ENCODE measurements at regions not wholly inside any gene's neighbourhood (a gene's known extent, or its start where the extent isn't known, plus 50 kb on each side); places are given as distances from the start of the nearest gene placed in this dataset.

- no peaks in the 10 kb centered on the region for H3K9me1 ChIP-seq (ENCODE audit: control insufficient read depth, extremely low read depth, insufficient read depth, low read length)
- no peaks in the 10 kb centered on the region for H4K20me1 ChIP-seq (ENCODE audit: control insufficient read depth, extremely low read depth, insufficient read depth, low read length)
- TF ChIP-seq, protein P1, sequence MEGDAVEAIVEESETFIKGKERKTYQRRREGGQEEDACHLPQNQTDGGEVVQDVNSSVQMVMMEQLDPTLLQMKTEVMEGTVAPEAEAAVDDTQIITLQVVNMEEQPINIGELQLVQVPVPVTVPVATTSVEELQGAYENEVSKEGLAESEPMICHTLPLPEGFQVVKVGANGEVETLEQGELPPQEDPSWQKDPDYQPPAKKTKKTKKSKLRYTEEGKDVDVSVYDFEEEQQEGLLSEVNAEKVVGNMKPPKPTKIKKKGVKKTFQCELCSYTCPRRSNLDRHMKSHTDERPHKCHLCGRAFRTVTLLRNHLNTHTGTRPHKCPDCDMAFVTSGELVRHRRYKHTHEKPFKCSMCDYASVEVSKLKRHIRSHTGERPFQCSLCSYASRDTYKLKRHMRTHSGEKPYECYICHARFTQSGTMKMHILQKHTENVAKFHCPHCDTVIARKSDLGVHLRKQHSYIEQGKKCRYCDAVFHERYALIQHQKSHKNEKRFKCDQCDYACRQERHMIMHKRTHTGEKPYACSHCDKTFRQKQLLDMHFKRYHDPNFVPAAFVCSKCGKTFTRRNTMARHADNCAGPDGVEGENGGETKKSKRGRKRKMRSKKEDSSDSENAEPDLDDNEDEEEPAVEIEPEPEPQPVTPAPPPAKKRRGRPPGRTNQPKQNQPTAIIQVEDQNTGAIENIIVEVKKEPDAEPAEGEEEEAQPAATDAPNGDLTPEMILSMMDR (optimal IDR thresholded peaks at IDR 0.05 in 1 of 3, IDR thresholded peaks at IDR 0.05 in 1 of 3, conservative IDR thresholded peaks at IDR 0.05 in 1 of 3; ENCODE audit: extremely low read depth in 1 of 3, insufficient read depth in 2 of 3, low read length in 3 of 3), result no peak
- no peak for TF ChIP-seq EZH2 (IDR thresholded peaks at IDR 0.05; ENCODE audit: low read length)
- no peaks in the 10 kb centered on the region for H3K36me3 ChIP-seq (ENCODE audit: control insufficient read depth in 2 of 2, extremely low read depth in 1 of 2, insufficient read depth in 2 of 2, low read length in 2 of 2)
- DNase-seq (ENCODE audit: low read depth, low spot score), result no peak
- H3K79me2 ChIP-seq (ENCODE audit: control insufficient read depth, insufficient read depth, low read length), result no peaks in the 10 kb centered on the region
- H3K4me2 ChIP-seq (ENCODE audit: control insufficient read depth, extremely low read depth, insufficient read depth, low read depth, low read length), result no peak overlapping the region
- no peak overlapping the region for H3K27ac ChIP-seq (ENCODE audit: control insufficient read depth, insufficient read depth, low read length)
- dilution Hi-C loops (cut with MboI; ENCODE audit: extremely low pct_ligation_motif_present, low sequenced_read_pairs), result no loop called here
- no peak overlapping the region for H3K4me3 ChIP-seq (ENCODE audit: control insufficient read depth in 2 of 3, extremely low read depth in 1 of 3, insufficient read depth in 2 of 3, low read depth in 1 of 3, low read length in 3 of 3)
- FAIRE-seq, result no peak
- no peak overlapping the region for H3K9ac ChIP-seq (ENCODE audit: control insufficient read depth, extremely low read depth, insufficient read depth, low read length)
- H2AFZ ChIP-seq (ENCODE audit: control insufficient read depth, low read length), result no peak overlapping the region
- H3K9me3 ChIP-seq (ENCODE audit: control insufficient read depth, low read depth, low read length), result no peaks in the 10 kb centered on the region
- H3K4me1 ChIP-seq (ENCODE audit: control insufficient read depth, extremely low read depth, insufficient read depth, low read length), result peaks cover 11% of the 10 kb centered on the region
- no peaks in the 10 kb centered on the region for H3K27me3 ChIP-seq (ENCODE audit: control insufficient read depth, extremely low read depth, insufficient read depth, low read length)
These were observed 248.4 kb upstream of the JUN start for GRCh38 chr1:59032228-59032627.

GRCh38 chr1:59033761-59034160 is 249.9 kb upstream of the JUN start:
- TF ChIP-seq, protein P1 (optimal IDR thresholded peaks at IDR 0.05 in 1 of 3, IDR thresholded peaks at IDR 0.05 in 1 of 3, conservative IDR thresholded peaks at IDR 0.05 in 1 of 3; ENCODE audit: extremely low read depth in 1 of 3, insufficient read depth in 2 of 3, low read length in 3 of 3), result no peak
- no peak for TF ChIP-seq EZH2 (IDR thresholded peaks at IDR 0.05; ENCODE audit: low read length)
- no peak for DNase-seq (ENCODE audit: low read depth, low spot score)
- Histone ChIP-seq H3K36me3 (ENCODE audit: control insufficient read depth in 2 of 2, extremely low read depth in 1 of 2, insufficient read depth in 2 of 2, low read length in 2 of 2) (no peaks in the 10 kb centered on the region), H3K79me2 (ENCODE audit: control insufficient read depth, insufficient read depth, low read length) (no peaks in the 10 kb centered on the region), H3K4me3 (ENCODE audit: control insufficient read depth in 2 of 3, extremely low read depth in 1 of 3, insufficient read depth in 2 of 3, low read depth in 1 of 3, low read length in 3 of 3) (no peak overlapping the region), H3K9ac (ENCODE audit: control insufficient read depth, extremely low read depth, insufficient read depth, low read length) (no peak overlapping the region), H3K27me3 (ENCODE audit: control insufficient read depth, extremely low read depth, insufficient read depth, low read length) (no peaks in the 10 kb centered on the region), H3K27ac (ENCODE audit: control insufficient read depth, insufficient read depth, low read length) (no peak overlapping the region), H3K9me1 (ENCODE audit: control insufficient read depth, extremely low read depth, insufficient read depth, low read length) (no peaks in the 10 kb centered on the region), H3K4me2 (ENCODE audit: control insufficient read depth, extremely low read depth, insufficient read depth, low read depth, low read length) (no peak overlapping the region), H2AFZ (ENCODE audit: control insufficient read depth, low read length) (no peak overlapping the region), H4K20me1 (ENCODE audit: control insufficient read depth, extremely low read depth, insufficient read depth, low read length) (no peaks in the 10 kb centered on the region), H3K4me1 (ENCODE audit: control insufficient read depth, extremely low read depth, insufficient read depth, low read length) (peaks cover 11% of the 10 kb centered on the region), H3K9me3 (ENCODE audit: control insufficient read depth, low read depth, low read length) (no peaks in the 10 kb centered on the region)
- FAIRE-seq, result no peak
- dilution Hi-C loops (cut with MboI; ENCODE audit: extremely low pct_ligation_motif_present, low sequenced_read_pairs), result no loop called here
